SK-N-SH treated with all-trans-retinoic acid at 6 μM for 48 hours (cell line): ENCODE measurements at regions not wholly inside any gene's neighbourhood (a gene's known extent, or its start where the extent isn't known, plus 50 kb on each side); places are given as distances from the start of the nearest gene placed in this dataset.

ENCODE experiments used
- ATAC-seq: fragments of 200-7000 bp; cut with Tn5 transposase; 3 replicates; pipeline ENCODE4 v1.9.1; 2020; ENCODE audit warnings: mild to moderate bottlenecking, moderate library complexity
- ARNTL ChIP-seq: fragments of 450-650 bp; formaldehyde crosslinking; IDR thresholded peaks from 2 replicates; pipeline ENCODE4 v1.5.0; 2020; ENCODE audit warnings: low read depth, mild to moderate bottlenecking, moderate library complexity, borderline replicate concordance
- BACH2 ChIP-seq: fragments of 250-450 bp; sonication (Bioruptor Pico); IDR thresholded peaks from 2 replicates; pipeline ENCODE4 v1.9.0; 2021; ENCODE audit warnings: mild to moderate bottlenecking, borderline replicate concordance
- CSDC2 ChIP-seq: fragments of 250-450 bp; sonication (Bioruptor Pico); IDR thresholded peaks from 2 replicates; pipeline ENCODE4 v1.5.0; 2020; ENCODE audit warnings: mild to moderate bottlenecking, moderate library complexity
- ESRRG ChIP-seq: fragments of 250-450 bp; sonication (Bioruptor Pico); IDR thresholded peaks from 2 replicates; pipeline ENCODE4 v1.6.1; 2021; ENCODE audit warnings: mild to moderate bottlenecking
- GLIS3 ChIP-seq: fragments of 250-450 bp; sonication (Bioruptor Pico); IDR thresholded peaks from 2 replicates; pipeline ENCODE4 v1.5.0; 2020; ENCODE audit warnings: mild to moderate bottlenecking, moderate library complexity
- ISL1 ChIP-seq: fragments of 250-450 bp; sonication (Bioruptor Pico); IDR thresholded peaks from 2 replicates; pipeline ENCODE4 v2.1.2; 2022; ENCODE audit warnings: mild to moderate bottlenecking, moderate library complexity
- OSR1 ChIP-seq: fragments of 250-450 bp; sonication (Bioruptor Pico); IDR thresholded peaks from 2 replicates; pipeline ENCODE4 v1.8.0; 2022; ENCODE audit warnings: moderate library complexity, mild to moderate bottlenecking, inconsistent platforms
- PPARA ChIP-seq: fragments of 250-450 bp; sonication (Bioruptor Pico); IDR thresholded peaks from 2 replicates; pipeline ENCODE4 v1.5.0; 2020; ENCODE audit warnings: mild to moderate bottlenecking, borderline replicate concordance
- RARB ChIP-seq: fragments of 250-450 bp; sonication (Bioruptor Pico); IDR thresholded peaks from 2 replicates; pipeline ENCODE4 v1.8.0; 2021; ENCODE audit warnings: mild to moderate bottlenecking, moderate library complexity
- SNAI2 ChIP-seq: fragments of 250-450 bp; sonication (Bioruptor Pico); IDR thresholded peaks from 2 replicates; pipeline ENCODE4 v1.5.0; 2020; ENCODE audit warnings: mild to moderate bottlenecking, moderate library complexity
- TCF4 ChIP-seq: fragments of 250-450 bp; sonication (Bioruptor Pico); IDR thresholded peaks from 2 replicates; pipeline ENCODE4 v1.8.0; 2021; ENCODE audit warnings: mild to moderate bottlenecking, moderate library complexity, borderline replicate concordance
- TOX ChIP-seq: fragments of 250-450 bp; sonication (Bioruptor Pico); IDR thresholded peaks from 2 replicates; pipeline ENCODE4 v1.8.0; 2021; ENCODE audit warnings: mild to moderate bottlenecking, moderate library complexity, borderline replicate concordance
- ZC3H10 ChIP-seq: fragments of 250-450 bp; sonication (Bioruptor Pico); IDR thresholded peaks from 2 replicates; pipeline ENCODE4 v1.5.1; 2021; ENCODE audit warnings: mild to moderate bottlenecking, moderate library complexity
- ZFP3 ChIP-seq: fragments of 250-450 bp; sonication (Bioruptor Pico); IDR thresholded peaks from 2 replicates; pipeline ENCODE4 v1.5.0; 2020; ENCODE audit warnings: mild to moderate bottlenecking, moderate library complexity
- ZFP30 ChIP-seq: fragments of 450-650 bp; formaldehyde crosslinking; IDR thresholded peaks from 2 replicates; pipeline ENCODE4 v1.5.0; 2022; ENCODE audit warnings: mild to moderate bottlenecking, moderate library complexity
- ZNF565 ChIP-seq: fragments of 450-650 bp; formaldehyde crosslinking; conservative IDR thresholded peaks from 2 replicates; pipeline ENCODE4 v1.5.0; 2020; ENCODE audit warnings: low read depth, mild to moderate bottlenecking, moderate library complexity
- ZNF70 ChIP-seq: fragments of 450-650 bp; formaldehyde crosslinking; IDR thresholded peaks from 2 replicates; pipeline ENCODE4 v1.5.0; 2020; ENCODE audit warnings: mild to moderate bottlenecking, moderate library complexity
- ZNF8 ChIP-seq: fragments of 450-650 bp; formaldehyde crosslinking; IDR thresholded peaks from 2 replicates; pipeline ENCODE4 v1.5.0; 2020; ENCODE audit warnings: mild to moderate bottlenecking, moderate library complexity
- TF ChIP-seq, protein P1 (sequence below): fragments of 250-450 bp; sonication (Bioruptor Pico); IDR thresholded peaks from 2 replicates; pipeline ENCODE4 v1.8.0; 2021; ENCODE audit warnings: low read depth, mild to moderate bottlenecking, moderate library complexity, borderline replicate concordance
- TF ChIP-seq, protein P2 (sequence below): fragments of 250-450 bp; sonication (Bioruptor Pico); IDR thresholded peaks from 2 replicates; pipeline ENCODE4 v1.5.1; 2020; ENCODE audit warnings: low read depth, mild to moderate bottlenecking, moderate library complexity
- TF ChIP-seq, protein P3 (sequence below): fragments of 250-450 bp; sonication (Bioruptor Pico); IDR thresholded peaks from 2 replicates; pipeline ENCODE4 v1.5.0; 2020; ENCODE audit warnings: mild to moderate bottlenecking, moderate library complexity
- TF ChIP-seq, protein P4 (sequence below): fragments of 250-450 bp; sonication (Bioruptor Pico); IDR thresholded peaks from 2 replicates; pipeline ENCODE4 v1.8.0; 2020; ENCODE audit warnings: mild to moderate bottlenecking, moderate library complexity, borderline replicate concordance

DNA sequence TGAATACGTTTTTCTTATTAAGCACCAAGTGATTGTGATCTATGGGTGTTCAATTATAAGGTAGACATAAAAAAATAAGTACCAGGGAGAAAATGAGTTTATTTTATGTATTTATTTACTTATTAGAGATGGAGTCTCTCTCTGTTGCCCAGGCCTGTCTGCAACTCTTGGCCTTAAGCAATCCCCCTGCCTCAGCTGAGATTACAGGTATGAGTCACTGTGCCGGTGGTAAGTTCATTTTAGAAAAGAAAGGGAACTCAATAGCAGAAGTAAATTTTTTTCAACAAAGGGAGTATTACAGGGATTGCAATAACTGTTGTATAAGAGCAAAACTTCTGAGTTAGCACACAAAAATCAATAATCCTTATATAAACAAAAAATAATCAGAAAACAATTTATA, 98.7 kb upstream of the FUT9 start:
- ATAC-seq: no peak
- TF ChIP-seq ZC3H10 (CRISPR knock-in tag) (no peak), RARB (CRISPR knock-in tag) (no peak), TOX (CRISPR knock-in tag) (no peak), ZNF8 (CRISPR knock-in tag) (no peak), TCF4 (no peak), ZNF70 (CRISPR knock-in tag) (no peak), ESRRG (no peak), ZNF565 (CRISPR knock-in tag) (no peak), BACH2 (no peak), ZFP30 (CRISPR knock-in tag) (no peak), ZFP3 (CRISPR knock-in tag) (no peak), GLIS3 (CRISPR knock-in tag) (no peak), CSDC2 (CRISPR knock-in tag) (no peak), SNAI2 (no peak), ISL1 (CRISPR knock-in tag) (no peak), OSR1 (no peak), PPARA (no peak)
- TF ChIP-seq, protein P1, sequence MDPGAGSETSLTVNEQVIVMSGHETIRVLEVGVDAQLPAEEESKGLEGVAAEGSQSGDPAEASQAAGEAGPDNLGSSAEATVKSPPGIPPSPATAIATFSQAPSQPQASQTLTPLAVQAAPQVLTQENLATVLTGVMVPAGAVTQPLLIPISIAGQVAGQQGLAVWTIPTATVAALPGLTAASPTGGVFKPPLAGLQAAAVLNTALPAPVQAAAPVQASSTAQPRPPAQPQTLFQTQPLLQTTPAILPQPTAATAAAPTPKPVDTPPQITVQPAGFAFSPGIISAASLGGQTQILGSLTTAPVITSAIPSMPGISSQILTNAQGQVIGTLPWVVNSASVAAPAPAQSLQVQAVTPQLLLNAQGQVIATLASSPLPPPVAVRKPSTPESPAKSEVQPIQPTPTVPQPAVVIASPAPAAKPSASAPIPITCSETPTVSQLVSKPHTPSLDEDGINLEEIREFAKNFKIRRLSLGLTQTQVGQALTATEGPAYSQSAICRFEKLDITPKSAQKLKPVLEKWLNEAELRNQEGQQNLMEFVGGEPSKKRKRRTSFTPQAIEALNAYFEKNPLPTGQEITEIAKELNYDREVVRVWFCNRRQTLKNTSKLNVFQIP (CRISPR knock-in tag): no peak
- TF ChIP-seq, protein P2, sequence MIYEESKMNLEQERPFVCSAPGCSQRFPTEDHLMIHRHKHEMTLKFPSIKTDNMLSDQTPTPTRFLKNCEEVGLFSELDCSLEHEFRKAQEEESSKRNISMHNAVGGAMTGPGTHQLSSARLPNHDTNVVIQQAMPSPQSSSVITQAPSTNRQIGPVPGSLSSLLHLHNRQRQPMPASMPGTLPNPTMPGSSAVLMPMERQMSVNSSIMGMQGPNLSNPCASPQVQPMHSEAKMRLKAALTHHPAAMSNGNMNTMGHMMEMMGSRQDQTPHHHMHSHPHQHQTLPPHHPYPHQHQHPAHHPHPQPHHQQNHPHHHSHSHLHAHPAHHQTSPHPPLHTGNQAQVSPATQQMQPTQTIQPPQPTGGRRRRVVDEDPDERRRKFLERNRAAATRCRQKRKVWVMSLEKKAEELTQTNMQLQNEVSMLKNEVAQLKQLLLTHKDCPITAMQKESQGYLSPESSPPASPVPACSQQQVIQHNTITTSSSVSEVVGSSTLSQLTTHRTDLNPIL (CRISPR knock-in tag): no peak
- TF ChIP-seq, protein P3, sequence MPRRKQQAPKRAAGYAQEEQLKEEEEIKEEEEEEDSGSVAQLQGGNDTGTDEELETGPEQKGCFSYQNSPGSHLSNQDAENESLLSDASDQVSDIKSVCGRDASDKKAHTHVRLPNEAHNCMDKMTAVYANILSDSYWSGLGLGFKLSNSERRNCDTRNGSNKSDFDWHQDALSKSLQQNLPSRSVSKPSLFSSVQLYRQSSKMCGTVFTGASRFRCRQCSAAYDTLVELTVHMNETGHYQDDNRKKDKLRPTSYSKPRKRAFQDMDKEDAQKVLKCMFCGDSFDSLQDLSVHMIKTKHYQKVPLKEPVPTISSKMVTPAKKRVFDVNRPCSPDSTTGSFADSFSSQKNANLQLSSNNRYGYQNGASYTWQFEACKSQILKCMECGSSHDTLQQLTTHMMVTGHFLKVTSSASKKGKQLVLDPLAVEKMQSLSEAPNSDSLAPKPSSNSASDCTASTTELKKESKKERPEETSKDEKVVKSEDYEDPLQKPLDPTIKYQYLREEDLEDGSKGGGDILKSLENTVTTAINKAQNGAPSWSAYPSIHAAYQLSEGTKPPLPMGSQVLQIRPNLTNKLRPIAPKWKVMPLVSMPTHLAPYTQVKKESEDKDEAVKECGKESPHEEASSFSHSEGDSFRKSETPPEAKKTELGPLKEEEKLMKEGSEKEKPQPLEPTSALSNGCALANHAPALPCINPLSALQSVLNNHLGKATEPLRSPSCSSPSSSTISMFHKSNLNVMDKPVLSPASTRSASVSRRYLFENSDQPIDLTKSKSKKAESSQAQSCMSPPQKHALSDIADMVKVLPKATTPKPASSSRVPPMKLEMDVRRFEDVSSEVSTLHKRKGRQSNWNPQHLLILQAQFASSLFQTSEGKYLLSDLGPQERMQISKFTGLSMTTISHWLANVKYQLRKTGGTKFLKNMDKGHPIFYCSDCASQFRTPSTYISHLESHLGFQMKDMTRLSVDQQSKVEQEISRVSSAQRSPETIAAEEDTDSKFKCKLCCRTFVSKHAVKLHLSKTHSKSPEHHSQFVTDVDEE (CRISPR knock-in tag): no peak

DNA sequence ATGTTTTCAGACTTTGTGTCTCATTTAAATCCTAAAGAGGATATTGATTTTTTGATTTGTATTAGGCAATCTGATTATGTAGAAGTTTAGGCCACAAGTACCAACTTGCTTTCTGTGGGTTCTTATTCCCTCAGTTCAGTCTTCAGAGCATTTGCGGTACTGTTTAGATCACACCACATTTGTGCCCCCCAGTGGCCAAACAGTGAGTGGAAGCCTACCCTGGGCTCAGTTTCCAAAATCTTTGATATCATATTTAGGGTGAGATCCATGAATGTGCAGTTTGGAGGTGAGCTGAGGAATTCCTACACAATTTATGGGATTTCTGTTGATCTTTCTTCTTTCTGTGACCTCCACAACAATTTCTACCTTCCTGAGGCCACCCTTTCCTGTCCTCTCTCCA, 92.3 kb upstream of the FUT9 start:
- TF ChIP-seq SNAI2 (no peak), ARNTL (CRISPR knock-in tag) (no peak), CSDC2 (CRISPR knock-in tag) (no peak)
- TF ChIP-seq, protein P4, sequence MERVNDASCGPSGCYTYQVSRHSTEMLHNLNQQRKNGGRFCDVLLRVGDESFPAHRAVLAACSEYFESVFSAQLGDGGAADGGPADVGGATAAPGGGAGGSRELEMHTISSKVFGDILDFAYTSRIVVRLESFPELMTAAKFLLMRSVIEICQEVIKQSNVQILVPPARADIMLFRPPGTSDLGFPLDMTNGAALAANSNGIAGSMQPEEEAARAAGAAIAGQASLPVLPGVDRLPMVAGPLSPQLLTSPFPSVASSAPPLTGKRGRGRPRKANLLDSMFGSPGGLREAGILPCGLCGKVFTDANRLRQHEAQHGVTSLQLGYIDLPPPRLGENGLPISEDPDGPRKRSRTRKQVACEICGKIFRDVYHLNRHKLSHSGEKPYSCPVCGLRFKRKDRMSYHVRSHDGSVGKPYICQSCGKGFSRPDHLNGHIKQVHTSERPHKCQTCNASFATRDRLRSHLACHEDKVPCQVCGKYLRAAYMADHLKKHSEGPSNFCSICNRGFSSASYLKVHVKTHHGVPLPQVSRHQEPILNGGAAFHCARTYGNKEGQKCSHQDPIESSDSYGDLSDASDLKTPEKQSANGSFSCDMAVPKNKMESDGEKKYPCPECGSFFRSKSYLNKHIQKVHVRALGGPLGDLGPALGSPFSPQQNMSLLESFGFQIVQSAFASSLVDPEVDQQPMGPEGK (CRISPR knock-in tag): no peak
- ATAC-seq: no peak

DNA sequence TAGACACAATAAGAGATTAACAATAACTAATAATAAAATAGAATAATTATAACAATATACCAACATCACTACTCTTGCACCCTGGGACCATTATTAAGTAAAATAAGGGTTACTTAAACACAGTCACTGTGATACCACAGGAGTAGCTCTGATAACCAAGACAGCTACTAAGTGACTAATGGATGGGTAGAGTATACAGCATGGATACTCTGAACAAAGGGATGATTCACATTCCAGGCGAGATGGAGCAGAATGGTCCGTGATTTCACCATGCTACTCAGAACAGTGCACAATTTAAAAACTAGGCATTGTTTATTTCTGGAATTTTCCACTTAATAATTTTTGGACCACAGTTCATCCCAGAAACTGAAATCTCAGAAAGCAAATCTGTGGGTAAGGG, 80.0 kb upstream of the FUT9 start:
- TF ChIP-seq RARB (CRISPR knock-in tag): no peak
- ATAC-seq: no peak

DNA sequence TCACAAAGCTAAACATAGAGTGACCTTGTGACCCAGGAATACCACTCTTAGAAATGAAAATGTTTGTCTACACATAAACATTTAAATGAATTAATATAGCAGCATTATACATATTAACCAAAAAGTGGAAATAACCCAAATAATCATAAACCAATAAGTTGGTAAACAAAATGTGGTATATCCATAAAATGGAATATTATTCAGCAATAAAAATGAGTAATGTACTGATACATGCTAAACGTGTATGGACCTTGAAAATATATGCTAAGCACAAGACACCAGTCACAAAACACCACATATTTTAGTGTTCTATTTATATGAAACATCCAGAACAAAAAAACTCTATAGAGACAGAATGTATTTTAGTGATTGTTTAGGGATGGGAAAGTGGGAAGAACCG, 68.9 kb upstream of the FUT9 start:
- ATAC-seq: no peak
- TF ChIP-seq ZNF8 (CRISPR knock-in tag) (peak; percentile 92), GLIS3 (CRISPR knock-in tag) (no peak), CSDC2 (CRISPR knock-in tag) (no peak)
- TF ChIP-seq, protein P3 (CRISPR knock-in tag): no peak
